OCI-LY1 (cell line): ENCODE measurements at regions not wholly inside any gene's neighbourhood (a gene's known extent, or its start where the extent isn't known, plus 50 kb on each side); places are given as distances from the start of the nearest gene placed in this dataset.

Source experiments
- H2AFZ ChIP-seq: fragments of 200-600 bp; sonication (generic), shearing (Covaris generic); 2 replicates; pipeline ENCODE4 v1.6.0; 2014; ENCODE audit warnings: antibody characterized with exemption, mild to moderate bottlenecking, low read length
- H3F3A ChIP-seq: fragments of 200-600 bp; sonication (generic), shearing (Covaris generic); 2 replicates; pipeline ENCODE4 v1.6.0; 2014; ENCODE audit warnings: mild to moderate bottlenecking, antibody characterized with exemption, low read length, moderate library complexity; ENCODE audit not compliant: insufficient read depth
- H3K27ac ChIP-seq: fragments of 200-600 bp; sonication (generic); 2 replicates; pipeline ENCODE4 v1.5.1; 2014; ENCODE audit warnings: low read length, mixed run types, mild to moderate bottlenecking, low read depth; ENCODE audit not compliant: poor library complexity, severe bottlenecking
- H3K27me3 ChIP-seq: fragments of 200-600 bp; sonication (generic); 2 replicates; pipeline ENCODE4 v1.6.0; 2014; ENCODE audit warnings: antibody characterized with exemption, mild to moderate bottlenecking, low read length, moderate library complexity; ENCODE audit not compliant: insufficient read depth
- H3K36me3 ChIP-seq: fragments of 200-600 bp; sonication (generic); 2 replicates; pipeline ENCODE4 v1.6.1; 2014; ENCODE audit warnings: mild to moderate bottlenecking, antibody characterized with exemption, low read length, moderate library complexity, mixed read lengths; ENCODE audit not compliant: insufficient read depth
- H3K4me1 ChIP-seq: fragments of 200-600 bp; sonication (generic); 2 replicates; pipeline ENCODE4 v1.5.1; 2014; ENCODE audit warnings: mild to moderate bottlenecking, low read length, moderate library complexity; ENCODE audit not compliant: insufficient read depth, severe bottlenecking
- H3K4me2 ChIP-seq: fragments of 200-600 bp; sonication (generic), shearing (Covaris generic); 2 replicates; pipeline ENCODE4 v1.6.1; 2014; ENCODE audit warnings: low read length
- H3K4me3 ChIP-seq: fragments of 200-600 bp; sonication (generic); 2 replicates; pipeline ENCODE4 v1.5.1; 2014; ENCODE audit warnings: low read length, low read depth, mild to moderate bottlenecking, mixed read lengths; ENCODE audit not compliant: poor library complexity, severe bottlenecking
- H3K79me2 ChIP-seq: fragments of 200-600 bp; shearing (Covaris generic); 2 replicates; pipeline ENCODE4 v1.6.1; 2016; ENCODE audit warnings: mixed run types, low read length, mixed read lengths; ENCODE audit not compliant: insufficient read depth
- H3K9ac ChIP-seq: fragments of 200-600 bp; sonication (generic), shearing (Covaris generic); 2 replicates; pipeline ENCODE4 v1.6.1; 2014; ENCODE audit warnings: mild to moderate bottlenecking, low read length, mixed read lengths
- H3K9me2 ChIP-seq: fragments of 200-600 bp; sonication (generic), shearing (Covaris generic); 2 replicates; pipeline ENCODE4 v1.6.1; 2014; ENCODE audit warnings: low read depth, mild to moderate bottlenecking, low read length, mixed read lengths
- H3K9me3 ChIP-seq: fragments of 200-600 bp; shearing (Covaris generic); 2 replicates; pipeline ENCODE4 v1.6.1; 2014; ENCODE audit warnings: low read length, mixed read lengths
- H4K20me1 ChIP-seq: fragments of 200-600 bp; sonication (generic), shearing (Covaris generic); 2 replicates; pipeline ENCODE4 v1.6.0; 2016; ENCODE audit warnings: mild to moderate bottlenecking, low read length; ENCODE audit not compliant: insufficient read depth
- EZH2 ChIP-seq: fragments of 200-600 bp; sonication (generic), shearing (Covaris generic); IDR thresholded peaks from 2 replicates; pipeline ENCODE4 v1.8.0; 2017; ENCODE audit warnings: borderline replicate concordance, mixed run types, mild to moderate bottlenecking, antibody characterized with exemption, low read length, moderate library complexity, mixed read lengths
- TF ChIP-seq, protein P1 (sequence below): fragments of 200-600 bp; sonication (generic), shearing (Covaris generic); IDR thresholded peaks from 2 replicates; pipeline ENCODE4 v1.5.1; 2017; ENCODE audit warnings: mild to moderate bottlenecking, antibody characterized with exemption, low read length, moderate library complexity, mixed read lengths

DNA sequence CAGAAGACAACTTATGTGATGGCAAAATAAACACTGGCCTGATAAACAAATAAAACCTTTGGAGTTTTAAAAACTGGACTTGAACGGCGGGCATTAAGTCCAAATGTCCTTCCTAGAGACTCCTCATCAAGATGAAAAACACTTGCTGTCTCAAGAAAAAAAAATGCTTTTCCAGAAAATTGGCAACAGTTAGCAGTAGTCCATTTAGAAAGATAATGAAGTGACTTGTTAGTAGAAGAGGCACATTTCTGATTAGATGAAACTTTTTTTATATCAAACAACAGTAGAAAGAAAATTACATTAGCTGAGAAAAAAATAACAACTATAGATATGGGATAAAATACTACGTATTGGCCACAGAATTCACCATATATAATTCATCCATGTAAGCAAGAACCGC, 1750.7 kb upstream of the PCDH20 start:
- no peaks in the 10 kb centered on the region for H3K36me3 ChIP-seq
- no peaks in the 10 kb centered on the region for H3K79me2 ChIP-seq
- no peak overlapping the region for H2AFZ ChIP-seq
- no peaks in the 10 kb centered on the region for H3K9me3 ChIP-seq
- no peaks in the 10 kb centered on the region for H4K20me1 ChIP-seq
- no peaks in the 10 kb centered on the region; the same call in 1 of the 2 replicates for H3K9me2 ChIP-seq
- H3F3A ChIP-seq: no peaks in the 10 kb centered on the region
- no peak overlapping the region for H3K4me2 ChIP-seq
- H3K27me3 ChIP-seq: no peaks in the 10 kb centered on the region
- no peak overlapping the region for H3K27ac ChIP-seq
- H3K9ac ChIP-seq: no peak overlapping the region
- no peak overlapping the region for H3K4me3 ChIP-seq
- TF ChIP-seq, protein P1, sequence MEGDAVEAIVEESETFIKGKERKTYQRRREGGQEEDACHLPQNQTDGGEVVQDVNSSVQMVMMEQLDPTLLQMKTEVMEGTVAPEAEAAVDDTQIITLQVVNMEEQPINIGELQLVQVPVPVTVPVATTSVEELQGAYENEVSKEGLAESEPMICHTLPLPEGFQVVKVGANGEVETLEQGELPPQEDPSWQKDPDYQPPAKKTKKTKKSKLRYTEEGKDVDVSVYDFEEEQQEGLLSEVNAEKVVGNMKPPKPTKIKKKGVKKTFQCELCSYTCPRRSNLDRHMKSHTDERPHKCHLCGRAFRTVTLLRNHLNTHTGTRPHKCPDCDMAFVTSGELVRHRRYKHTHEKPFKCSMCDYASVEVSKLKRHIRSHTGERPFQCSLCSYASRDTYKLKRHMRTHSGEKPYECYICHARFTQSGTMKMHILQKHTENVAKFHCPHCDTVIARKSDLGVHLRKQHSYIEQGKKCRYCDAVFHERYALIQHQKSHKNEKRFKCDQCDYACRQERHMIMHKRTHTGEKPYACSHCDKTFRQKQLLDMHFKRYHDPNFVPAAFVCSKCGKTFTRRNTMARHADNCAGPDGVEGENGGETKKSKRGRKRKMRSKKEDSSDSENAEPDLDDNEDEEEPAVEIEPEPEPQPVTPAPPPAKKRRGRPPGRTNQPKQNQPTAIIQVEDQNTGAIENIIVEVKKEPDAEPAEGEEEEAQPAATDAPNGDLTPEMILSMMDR: no peak
- TF ChIP-seq EZH2: no peak
- no peaks in the 10 kb centered on the region for H3K4me1 ChIP-seq

DNA sequence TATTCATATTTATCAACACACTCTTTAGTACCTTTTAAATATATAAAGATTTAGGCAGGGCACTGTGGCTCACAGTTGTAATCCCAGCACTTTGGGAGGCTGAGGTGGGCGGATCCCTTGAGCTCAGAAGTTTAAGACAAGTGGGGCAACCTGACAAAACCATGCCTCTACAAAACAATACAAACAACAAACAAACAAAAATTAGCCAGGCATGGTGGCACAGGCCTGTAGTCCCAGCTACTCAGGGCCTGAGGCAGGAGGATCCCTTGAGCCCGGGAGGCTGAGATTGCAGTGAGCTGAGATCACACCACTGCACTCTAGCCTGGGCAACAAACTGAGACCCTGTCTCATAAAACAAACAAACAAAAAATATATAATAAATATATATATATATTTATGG, 1748.3 kb upstream of the PCDH20 start:
- Histone ChIP-seq H3K9me2 (no peaks in the 10 kb centered on the region; the same call in 1 of the 2 replicates), H3K4me3 (no peak overlapping the region), H3K9me3 (no peaks in the 10 kb centered on the region), H3K27ac (no peak overlapping the region), H2AFZ (no peak overlapping the region), H3K4me1 (no peaks in the 10 kb centered on the region), H4K20me1 (no peaks in the 10 kb centered on the region), H3K4me2 (no peak overlapping the region), H3K9ac (no peak overlapping the region), H3K36me3 (no peaks in the 10 kb centered on the region), H3K79me2 (no peaks in the 10 kb centered on the region), H3K27me3 (no peaks in the 10 kb centered on the region), H3F3A (no peaks in the 10 kb centered on the region)
- TF ChIP-seq, protein P1: no peak
- TF ChIP-seq EZH2: no peak

DNA sequence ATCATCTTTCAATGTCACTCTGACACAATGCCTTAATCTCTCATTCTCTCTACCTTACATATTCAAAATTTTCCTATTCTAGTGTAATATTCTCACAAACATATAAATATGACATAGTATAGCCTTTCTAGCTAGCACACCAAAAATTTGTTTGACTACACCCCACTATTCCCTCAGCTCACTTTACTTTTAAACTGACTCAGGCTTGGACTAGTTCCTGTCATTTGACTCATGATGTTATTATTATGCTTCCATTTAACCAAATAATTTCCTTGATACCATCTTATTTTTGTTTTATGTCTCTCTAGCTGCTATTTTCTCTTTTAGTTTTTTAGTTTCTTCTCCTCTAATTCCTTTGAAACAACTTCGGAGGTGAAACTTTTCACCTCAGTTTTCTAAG, 1745.6 kb upstream of the PCDH20 start:
- Histone ChIP-seq H3K9ac (no peak overlapping the region), H2AFZ (no peak overlapping the region), H4K20me1 (no peaks in the 10 kb centered on the region), H3K79me2 (no peaks in the 10 kb centered on the region), H3F3A (no peaks in the 10 kb centered on the region), H3K36me3 (no peaks in the 10 kb centered on the region), H3K9me3 (no peaks in the 10 kb centered on the region), H3K4me1 (no peaks in the 10 kb centered on the region), H3K27ac (no peak overlapping the region), H3K4me3 (no peak overlapping the region), H3K9me2 (no peaks in the 10 kb centered on the region), H3K4me2 (no peak overlapping the region), H3K27me3 (no peaks in the 10 kb centered on the region)
- no peak for TF ChIP-seq EZH2
- TF ChIP-seq, protein P1: no peak
